Renal pelvis (tissue), 1 donor: ENCODE measurements at regions not wholly inside any gene's neighbourhood (a gene's known extent, or its start where the extent isn't known, plus 50 kb on each side); places are given as distances from the start of the nearest gene placed in this dataset.

Experiments
- DNase-seq: peaks from one replicate; pipeline ENCODE4 v3.0.0-alpha.2; 2013

GRCh38 chr6:11633741-11634509 is 96.4 kb downstream of the TMEM170B start:
- no peak for DNase-seq

GRCh38 chr6:11634948-11635347 is 97.4 kb downstream of the TMEM170B start:
- no peak for DNase-seq

- DNase-seq: no peak
Measured at GRCh38 chr6:11636121-11636520, 98.6 kb downstream of the TMEM170B start.

GRCh38 chr6:11637266-11637665 is 99.7 kb downstream of the TMEM170B start:
- no peak for DNase-seq

- DNase-seq: no peak
Measured at GRCh38 chr6:11639376-11640235, 102.1 kb downstream of the TMEM170B start.

- no peak for DNase-seq
Measured at GRCh38 chr6:11640486-11640885, 102.9 kb downstream of the TMEM170B start.

- no peak for DNase-seq
Measured at GRCh38 chr6:11644071-11644470, 106.5 kb downstream of the TMEM170B start.

- DNase-seq: no peak
Measured at GRCh38 chr6:11644601-11645000, 107.1 kb downstream of the TMEM170B start.

- DNase-seq: no peak
Measured at GRCh38 chr6:11645016-11645415, 107.5 kb downstream of the TMEM170B start.

GRCh38 chr6:11648436-11648775 is 110.9 kb downstream of the TMEM170B start:
- no peak for DNase-seq

- no peak for DNase-seq
Measured at GRCh38 chr6:11648889-11649288, 111.3 kb downstream of the TMEM170B start.

- no peak for DNase-seq
Measured at GRCh38 chr6:11650025-11650696, 112.6 kb downstream of the TMEM170B start.

GRCh38 chr6:11650711-11651110 is 113.2 kb downstream of the TMEM170B start:
- DNase-seq: no peak

- DNase-seq: peak; percentile 38
Measured at GRCh38 chr6:11653028-11653583, 115.6 kb downstream of the TMEM170B start.

- no peak for DNase-seq
Measured at GRCh38 chr6:11654876-11655275, 117.3 kb downstream of the TMEM170B start.

- DNase-seq: no peak
Measured at GRCh38 chr6:11656491-11656890, 118.9 kb downstream of the TMEM170B start.

- no peak for DNase-seq
Measured at GRCh38 chr6:11659757-11660156, 118.8 kb downstream of the ADTRP start.

GRCh38 chr6:11662323-11662722 is 116.3 kb downstream of the ADTRP start:
- DNase-seq: no peak

- no peak for DNase-seq
Measured at GRCh38 chr6:11663519-11663918, 115.1 kb downstream of the ADTRP start.
